HEK293T (cell line): ENCODE measurements at regions not wholly inside any gene's neighbourhood (a gene's known extent, or its start where the extent isn't known, plus 50 kb on each side); places are given as distances from the start of the nearest gene placed in this dataset.

ENCODE experiments used
- CTCF ChIA-PET: fragments of 350-600 bp; formaldehyde crosslinking; extraction: SDS; loops from one replicate; lab custom pipeline; 2021; ENCODE audit warnings: antibody characterized with exemption, inconsistent platforms; lab: Yijun Ruan, JAX
- POLR2A ChIA-PET: fragments of 350-600 bp; formaldehyde crosslinking; extraction: SDS; loops from one replicate; lab custom pipeline; 2020; ENCODE audit warnings: antibody characterized with exemption, inconsistent platforms; lab: Yijun Ruan, JAX
- DNase-seq: peaks from one replicate; pipeline ENCODE4 v3.0.0; 2012; ENCODE audit warnings: mixed read lengths; ENCODE audit errors: extremely low spot score
- ARNT ChIP-seq: fragments of 450-650 bp; IDR thresholded peaks from 2 replicates; pipeline ENCODE4 v1.6.1; 2017; ENCODE audit warnings: mild to moderate bottlenecking
- BHLHE40 ChIP-seq: fragments of 450-650 bp; IDR thresholded peaks from 2 replicates; pipeline ENCODE4 v1.6.1; 2016; ENCODE audit warnings: mild to moderate bottlenecking, moderate library complexity, borderline replicate concordance
- CTBP1 ChIP-seq: fragments of 450-650 bp; IDR thresholded peaks from 2 replicates; pipeline ENCODE4 v1.6.1; 2016; ENCODE audit warnings: borderline replicate concordance
- ELF4 ChIP-seq: fragments of 450-650 bp; IDR thresholded peaks from 2 replicates; pipeline ENCODE4 v1.6.1; 2017; ENCODE audit warnings: antibody characterized with exemption
- FOXA1 ChIP-seq: fragments of 450-650 bp; IDR thresholded peaks from 2 replicates; pipeline ENCODE4 v1.6.1; 2016; ENCODE audit warnings: mild to moderate bottlenecking
- FOXK2 ChIP-seq: fragments of 450-650 bp; IDR thresholded peaks from 2 replicates; pipeline ENCODE4 v1.6.1; 2016; ENCODE audit warnings: mild to moderate bottlenecking
- FOXM1 ChIP-seq: fragments of 450-650 bp; IDR thresholded peaks from 2 replicates; pipeline ENCODE4 v1.6.1; 2017; ENCODE audit warnings: mild to moderate bottlenecking, borderline replicate concordance
- HDGF ChIP-seq: fragments of 450-650 bp; IDR thresholded peaks from 2 replicates; pipeline ENCODE4 v1.6.1; 2017; ENCODE audit warnings: antibody characterized with exemption, borderline replicate concordance
- L3MBTL2 ChIP-seq: fragments of 450-650 bp; conservative IDR thresholded peaks from 2 replicates; pipeline ENCODE4 v1.6.1; 2016; ENCODE audit warnings: mild to moderate bottlenecking
- LEF1 ChIP-seq: fragments of 450-650 bp; IDR thresholded peaks from 2 replicates; pipeline ENCODE4 v1.6.1; 2017; ENCODE audit warnings: mild to moderate bottlenecking, borderline replicate concordance
- NFRKB ChIP-seq: fragments of 450-650 bp; IDR thresholded peaks from 2 replicates; pipeline ENCODE4 v1.6.1; 2016; ENCODE audit warnings: mild to moderate bottlenecking, moderate library complexity
- PKNOX1 ChIP-seq: fragments of 450-650 bp; IDR thresholded peaks from 2 replicates; pipeline ENCODE4 v1.6.1; 2016
- SP1 ChIP-seq: fragments of 450-650 bp; IDR thresholded peaks from 2 replicates; pipeline ENCODE4 v1.6.1; 2017
- SUZ12 ChIP-seq: fragments of 450-650 bp; IDR thresholded peaks from 2 replicates; pipeline ENCODE4 v1.6.1; 2016; ENCODE audit warnings: mild to moderate bottlenecking
- TARDBP ChIP-seq: fragments of 450-650 bp; IDR thresholded peaks from 2 replicates; pipeline ENCODE4 v1.6.1; 2016
- ZNF384 ChIP-seq: fragments of 450-650 bp; IDR thresholded peaks from 2 replicates; pipeline ENCODE4 v1.6.1; 2016

DNA sequence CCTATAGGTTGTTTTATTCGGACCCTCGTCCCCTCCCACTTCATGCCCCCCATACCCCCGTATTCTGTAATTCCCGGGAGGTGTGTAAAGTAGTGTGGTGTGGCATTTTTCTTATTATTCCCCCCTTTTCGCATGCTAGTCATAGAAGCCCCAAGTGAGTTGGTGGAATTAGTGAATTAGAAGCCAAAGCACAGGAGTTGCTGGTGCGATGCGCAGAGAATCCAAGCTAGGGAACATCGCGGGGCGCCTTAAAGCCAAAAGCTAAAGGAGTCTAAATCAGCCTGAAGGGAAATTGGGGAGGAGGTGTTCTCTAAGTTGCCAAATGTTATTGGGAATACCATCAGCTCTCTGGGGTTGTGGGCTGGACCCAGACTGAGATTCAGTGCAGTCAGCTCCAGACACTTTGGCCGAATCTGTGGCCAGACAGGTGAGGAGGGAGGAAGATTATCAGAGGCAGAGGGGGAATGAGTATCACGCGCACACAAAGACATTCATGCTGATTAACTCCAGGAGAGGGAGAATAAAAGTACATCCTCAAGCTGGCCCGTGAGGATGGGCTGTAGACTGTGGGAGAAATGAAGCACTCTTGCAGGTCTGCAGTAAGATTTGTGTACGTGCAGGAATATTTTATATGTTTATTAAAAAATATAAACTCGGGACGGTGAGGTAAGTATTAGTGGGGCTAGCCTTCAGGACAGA, 102.8 kb upstream of the HSD17B12 start:
- no peak for DNase-seq
- TF ChIP-seq PKNOX1 (no peak), CTBP1 (no peak), ELF4 (no peak), FOXK2 (no peak), LEF1 (no peak), BHLHE40 (no peak), NFRKB (no peak), TARDBP (no peak), ZNF384 (no peak), L3MBTL2 (no peak), SP1 (no peak), SUZ12 (no peak)
- ChIA-PET CTCF (interaction anchor here (0.6 to 3.2 kb wide), 5 partner anchors 10 to 248 kb away, joined by 3 to 17 read pairs (median 5); no protein-coding TSS in a partner anchor), POLR2A (no interaction called here)

GRCh38 chr11:43578346-43579170, 102.0 kb upstream of the HSD17B12 start:
- no peak for DNase-seq
- CTCF ChIA-PET: interaction anchor here (3.2 kb wide), 1 partner anchor 11 kb away, joined by 17 read pairs; no protein-coding TSS in a partner anchor
- no peak for TF ChIP-seq ARNT
- no peak for TF ChIP-seq CTBP1
- no peak for TF ChIP-seq ZNF384
- TF ChIP-seq FOXM1: no peak
- no peak for TF ChIP-seq HDGF
- TF ChIP-seq SP1: no peak
- no peak for TF ChIP-seq SUZ12
- TF ChIP-seq FOXK2: no peak
- TF ChIP-seq NFRKB: no peak
- POLR2A ChIA-PET: interaction anchor here (0.5 kb wide), 1 partner anchor 673 kb away, joined by 3 read pairs; no protein-coding TSS in a partner anchor

DNA sequence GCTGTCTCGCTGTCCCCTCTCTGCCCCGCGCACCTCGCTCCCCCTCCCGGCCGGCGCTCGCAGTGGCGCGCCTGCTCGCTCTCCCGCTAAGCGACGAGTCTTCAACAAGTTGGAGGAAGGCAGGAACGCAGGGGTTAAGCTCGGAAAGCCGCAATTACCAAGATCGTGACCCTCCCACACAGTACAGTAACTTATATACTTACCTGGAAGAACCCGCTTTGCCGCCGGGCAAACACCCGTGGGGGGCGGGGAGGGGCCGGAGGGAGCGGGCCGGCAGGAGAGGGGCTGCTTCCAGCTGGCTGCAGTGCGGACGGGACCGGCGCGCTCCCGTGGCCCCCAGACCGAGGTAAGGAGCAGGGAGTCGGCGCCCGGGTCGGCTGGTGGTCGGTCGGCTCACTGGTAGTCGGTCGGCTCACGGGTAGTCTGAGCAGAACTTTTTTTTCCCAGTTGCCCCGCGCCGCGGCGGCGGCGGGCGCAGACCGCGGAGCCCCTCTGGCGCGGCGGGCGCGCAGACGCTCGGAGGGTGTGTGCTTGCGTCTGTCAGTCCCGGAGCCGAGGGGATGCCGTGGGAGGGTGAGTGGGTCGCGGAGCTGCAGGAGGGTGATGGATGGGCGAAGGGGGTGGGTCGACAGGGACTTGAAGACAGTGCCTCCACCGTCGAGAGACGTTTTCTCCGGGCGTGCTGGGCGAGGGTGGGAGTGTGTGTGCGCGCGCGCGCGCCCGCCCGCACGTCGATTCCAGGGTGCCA, 101.2 kb upstream of the HSD17B12 start:
- peak; percentile 66 for DNase-seq
- POLR2A ChIA-PET: interaction anchor here (0.5 kb wide), 1 partner anchor 673 kb away, joined by 3 read pairs; no protein-coding TSS in a partner anchor
- CTCF ChIA-PET: no interaction called here
- TF ChIP-seq ARNT (no peak), CTBP1 (no peak), FOXM1 (no peak)

DNA sequence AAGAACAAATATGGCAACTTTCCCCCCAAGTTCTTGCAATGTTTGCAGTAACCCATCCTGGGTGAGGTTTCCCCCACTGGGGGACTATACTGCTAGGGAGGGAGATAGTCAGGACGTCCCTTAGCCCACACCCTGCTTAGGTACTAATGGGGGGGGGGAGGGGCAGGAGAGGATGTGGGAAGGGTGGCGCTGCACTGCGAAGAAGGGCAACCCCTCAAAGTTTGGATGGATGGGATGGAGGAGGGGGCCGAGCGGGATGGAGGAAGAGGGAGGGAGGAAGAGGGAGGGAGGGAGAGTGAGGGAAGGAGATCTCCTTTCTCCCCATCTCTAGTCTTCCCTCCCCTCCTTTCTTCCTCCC, 100.6 kb upstream of the HSD17B12 start:
- POLR2A ChIA-PET: no interaction called here

DNA sequence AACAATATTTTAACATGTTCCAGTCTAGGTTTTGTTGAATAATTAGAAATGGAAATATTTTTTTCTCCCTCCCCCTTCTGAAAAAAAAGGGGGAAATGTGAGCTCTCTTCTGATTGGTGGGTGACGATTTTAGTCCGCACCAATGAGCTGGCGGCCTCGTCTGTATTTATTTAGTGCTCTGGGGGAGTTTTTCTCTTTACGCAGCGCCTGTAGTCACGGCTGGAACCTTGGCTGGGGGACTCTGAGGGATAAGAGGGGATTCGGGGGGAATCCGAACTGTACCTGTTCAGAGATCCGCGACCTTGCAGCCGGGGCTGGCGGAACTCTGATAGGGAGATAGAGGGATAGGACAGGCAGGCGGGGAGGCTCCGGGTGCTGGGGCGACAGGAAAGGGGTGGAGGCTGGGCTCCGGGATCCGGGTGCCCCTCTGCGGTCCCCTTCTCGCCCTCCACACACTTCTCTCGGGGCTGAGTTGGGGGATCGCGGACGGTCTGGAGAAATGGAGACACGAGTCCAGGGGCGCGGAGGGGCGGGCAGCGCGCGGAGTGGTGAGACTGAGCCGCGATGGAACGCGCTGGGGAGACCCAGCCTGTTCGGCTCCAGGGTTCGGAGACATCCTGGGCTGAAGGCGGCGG, 99.7 kb upstream of the HSD17B12 start:
- CTCF ChIA-PET: interaction anchor here (0.6 to 1.0 kb wide), 3 partner anchors 14 to 456 kb away, joined by 3 read pairs; no protein-coding TSS in a partner anchor
- POLR2A ChIA-PET: no interaction called here
- TF ChIP-seq L3MBTL2 (peak; percentile 53), FOXA1 (no peak)
- peak; percentile 38 for DNase-seq

More for the DNA sequence above, 100.6 kb upstream of the HSD17B12 start:
- peak; percentile 51 for TF ChIP-seq L3MBTL2
- TF ChIP-seq SUZ12: no peak
- CTCF ChIA-PET: no interaction called here
- DNase-seq: no peak

GRCh38 chr11:43581370-43582023, 99.0 kb upstream of the HSD17B12 start:
- TF ChIP-seq CTBP1 (no peak), FOXM1 (no peak), LEF1 (no peak), SUZ12 (no peak), ZNF384 (no peak), ARNT (no peak), PKNOX1 (no peak), HDGF (no peak), BHLHE40 (no peak)
- CTCF ChIA-PET: interaction anchor here (1.0 kb wide), 1 partner anchor 14 kb away, joined by 3 read pairs; no protein-coding TSS in a partner anchor
- POLR2A ChIA-PET: no interaction called here
- DNase-seq: peak; percentile 18
